GM18951 (cell line): ENCODE measurements at regions not wholly inside any gene's neighbourhood (a gene's known extent, or its start where the extent isn't known, plus 50 kb on each side); places are given as distances from the start of the nearest gene placed in this dataset.

Experiments used
- POLR2A ChIP-seq: IDR thresholded peaks from 4 replicates; pipeline ENCODE4 v1.6.1; 2011; ENCODE audit warnings: mild to moderate bottlenecking; ENCODE audit not compliant: insufficient read length, insufficient read depth; ENCODE audit errors: extremely low read depth
- in situ Hi-C: fragments of 300-500 bp; cut with MboI; formaldehyde crosslinking; loops from one replicate; pipeline ENCODE4 v1.12.0; 2022; ENCODE audit warnings: low sequenced_read_pairs, mixed read lengths, inconsistent platforms; ENCODE audit not compliant: unreplicated experiment

GRCh38 chr18:66727991-66728390 is 124.1 kb upstream of the CDH19 start:
- TF ChIP-seq POLR2A: no peak
- in situ Hi-C loops: no loop called here

DNA sequence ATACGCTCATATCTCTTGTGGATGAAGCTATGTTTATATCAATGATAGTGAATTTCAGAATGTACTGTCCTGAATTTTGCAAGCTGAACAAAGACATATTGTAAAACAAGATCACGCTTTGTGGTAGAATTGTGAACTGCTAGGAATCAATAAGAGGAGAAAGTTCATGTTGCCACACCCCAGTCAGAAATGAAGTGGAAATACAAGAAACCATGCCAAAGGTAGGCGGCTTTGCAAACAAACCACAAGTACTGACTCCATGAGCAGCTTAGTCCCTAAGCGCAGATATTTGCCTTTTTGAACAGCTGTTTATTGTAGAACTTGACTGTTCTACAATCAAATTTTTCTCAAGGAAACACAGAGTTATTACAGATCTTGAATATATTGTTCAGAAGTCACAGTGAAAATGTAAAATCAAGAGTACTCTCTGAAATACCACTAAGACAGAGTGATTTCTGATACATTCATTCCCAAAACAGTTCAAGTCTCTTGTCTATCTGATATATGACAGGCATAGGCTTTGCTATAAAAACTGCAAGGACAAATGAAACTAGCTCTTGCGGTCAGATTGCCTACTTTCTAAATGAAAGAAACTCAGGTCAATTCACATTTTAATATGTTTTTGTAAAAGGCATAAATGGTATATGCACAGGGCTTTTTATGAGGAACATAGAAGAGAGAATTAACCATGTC is 120.9 kb upstream of the CDH19 start:
- TF ChIP-seq POLR2A: no peak
- in situ Hi-C loops: no loop called here

GRCh38 chr18:66722671-66723070 is 118.8 kb upstream of the CDH19 start:
- no peak for TF ChIP-seq POLR2A
- in situ Hi-C loops: no loop called here

DNA sequence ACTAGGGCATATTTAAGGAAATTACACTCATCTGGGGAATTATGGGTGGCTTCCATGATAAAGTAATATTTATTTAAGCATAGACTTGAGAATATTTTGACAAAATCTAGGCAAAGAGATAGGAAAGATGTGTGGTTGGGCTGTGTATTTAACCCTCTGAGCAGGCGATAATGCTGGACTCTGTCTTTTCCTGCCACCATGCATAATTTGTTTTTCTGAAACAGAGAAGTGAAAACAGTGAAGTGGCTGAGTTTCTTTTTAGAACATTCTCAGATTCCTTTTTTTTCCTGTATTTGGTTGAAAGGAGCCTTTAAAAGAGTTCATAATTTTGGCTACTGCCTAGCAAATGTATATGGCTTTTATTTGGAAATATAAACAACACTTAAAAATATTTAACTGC is 104.8 kb upstream of the CDH19 start:
- in situ Hi-C loops: no loop called here
- TF ChIP-seq POLR2A: no peak

- no peak for TF ChIP-seq POLR2A
- in situ Hi-C loops: no loop called here
Measured at GRCh38 chr18:66707473-66707872, 103.6 kb upstream of the CDH19 start.

DNA sequence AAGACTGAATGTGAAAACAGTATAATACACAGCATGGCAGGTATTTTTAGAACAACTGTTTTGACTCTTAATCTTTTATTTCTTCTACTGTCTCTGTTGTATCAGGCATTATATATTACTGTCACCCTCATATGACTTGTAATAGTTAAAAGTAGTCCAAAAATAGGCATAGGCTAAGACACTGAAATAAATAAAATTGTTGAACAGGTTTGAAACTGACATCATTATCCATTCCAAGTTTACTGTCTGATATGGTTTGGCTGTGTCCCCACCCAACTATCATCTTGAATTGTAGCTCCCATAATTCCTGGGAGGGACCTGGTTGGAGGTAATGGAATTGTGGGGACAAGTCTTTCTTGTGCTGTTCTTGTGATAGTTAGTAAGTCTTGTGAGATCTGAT is 91.4 kb upstream of the CDH19 start:
- in situ Hi-C loops: no loop called here
- no peak for TF ChIP-seq POLR2A

- TF ChIP-seq POLR2A: no peak
Measured at GRCh38 chr18:66694852-66695251, 91.0 kb upstream of the CDH19 start.

GRCh38 chr18:66687635-66688034 is 83.7 kb upstream of the CDH19 start:
- no peak for TF ChIP-seq POLR2A
- in situ Hi-C loops: no loop called here

More at GRCh38 chr18:66694852-66695251, 91.0 kb upstream of the CDH19 start:
- in situ Hi-C loops: no loop called here

GRCh38 chr18:66682855-66683322 is 79.0 kb upstream of the CDH19 start:
- in situ Hi-C loops: no loop called here
- no peak for TF ChIP-seq POLR2A

DNA sequence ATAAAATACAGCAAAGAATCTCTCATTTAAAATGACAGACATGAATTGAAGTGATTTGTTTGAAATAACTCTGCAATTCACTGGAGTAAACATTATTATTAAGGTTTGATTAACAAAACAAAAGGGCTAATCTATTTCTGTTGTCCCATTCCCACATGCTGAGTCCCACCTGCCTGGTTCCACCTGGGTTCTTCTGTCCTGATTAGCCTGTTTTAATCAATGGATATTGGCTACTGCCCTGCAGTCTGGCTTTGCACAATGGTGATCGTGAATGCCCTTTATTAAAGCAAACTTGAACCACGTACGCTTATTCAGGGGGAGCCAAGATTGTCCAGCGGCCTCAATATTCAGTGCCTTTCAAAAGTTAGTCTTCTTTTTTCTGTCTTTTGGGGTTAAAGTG is 72.8 kb upstream of the CDH19 start:
- TF ChIP-seq POLR2A: no peak
- in situ Hi-C loops: no loop called here

DNA sequence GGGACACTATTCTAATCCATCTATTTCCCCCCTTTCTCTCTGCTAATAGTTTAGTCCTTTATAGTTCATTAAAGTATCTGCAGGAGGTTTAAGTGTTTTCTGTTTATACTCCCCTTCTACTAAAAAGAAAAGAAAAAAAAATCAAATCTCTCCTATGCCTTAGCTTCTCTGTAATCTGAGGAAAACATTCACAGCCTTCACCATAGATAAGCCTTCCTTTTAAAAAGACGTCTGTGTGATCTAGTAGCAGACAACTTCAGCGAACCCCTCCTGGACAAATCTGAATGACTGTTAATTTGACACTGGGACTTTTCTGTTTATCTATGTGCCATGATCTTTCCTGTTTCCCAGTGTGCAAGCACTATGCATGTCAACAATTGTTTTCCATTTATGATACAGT is 70.4 kb upstream of the CDH19 start:
- TF ChIP-seq POLR2A: no peak
- in situ Hi-C loops: no loop called here

DNA sequence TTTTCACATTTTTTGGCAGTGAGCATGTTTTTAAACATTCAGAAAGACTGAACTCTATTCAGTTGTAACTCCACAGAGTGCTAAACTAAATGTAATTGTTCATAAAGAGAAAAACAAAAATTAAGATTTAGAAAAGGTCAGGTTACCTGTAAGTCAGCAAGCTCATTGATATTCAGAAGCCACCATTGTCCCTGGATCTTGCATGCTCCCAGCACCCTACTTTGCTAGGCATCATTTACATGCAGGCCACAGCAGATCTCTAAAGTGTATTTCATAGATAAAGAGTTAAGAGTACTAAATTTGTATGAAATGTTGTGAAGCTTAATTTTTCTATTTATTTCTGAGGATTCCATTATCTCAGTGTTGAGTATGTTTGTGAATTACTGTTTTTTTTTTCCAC is 64.8 kb upstream of the CDH19 start:
- TF ChIP-seq POLR2A: no peak
- in situ Hi-C loops: no loop called here

DNA sequence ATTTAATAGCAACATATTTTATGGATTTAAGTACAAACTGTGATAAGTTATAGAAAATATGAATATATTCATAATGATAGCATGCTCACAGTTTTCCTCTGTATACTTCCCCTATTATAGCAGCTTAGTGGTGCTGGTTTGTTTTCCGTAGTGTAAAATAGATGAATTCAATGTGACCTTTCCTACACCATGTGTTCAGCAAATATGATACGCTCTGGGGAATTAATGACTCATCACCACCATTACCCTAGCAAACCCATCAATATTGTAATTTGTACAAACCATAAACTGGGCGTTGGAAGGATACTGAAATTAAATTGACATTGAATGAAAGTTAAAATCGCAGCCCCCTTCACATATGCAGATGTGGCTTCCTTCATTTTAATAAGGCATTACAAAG is 58.7 kb upstream of the CDH19 start:
- in situ Hi-C loops: no loop called here

DNA sequence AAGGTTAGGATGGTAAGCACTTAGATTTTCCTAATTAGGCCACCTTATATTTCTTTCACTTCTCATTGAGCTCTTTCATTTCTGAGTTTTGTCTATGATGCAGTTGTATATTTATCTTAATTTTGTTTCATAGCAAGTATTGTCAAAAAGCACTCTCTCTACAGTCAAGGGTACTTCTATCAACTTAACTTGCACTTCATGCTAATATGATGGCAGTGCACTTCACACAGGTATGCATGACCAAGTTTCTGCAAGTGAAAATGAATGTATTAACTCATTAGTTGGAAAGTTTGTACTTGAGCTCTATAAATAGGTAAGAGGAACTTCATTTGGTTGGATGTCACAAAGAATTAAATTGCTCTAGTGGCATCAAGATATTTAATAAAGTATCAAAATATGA is 51.5 kb upstream of the CDH19 start:
- in situ Hi-C loops: no loop called here
- TF ChIP-seq POLR2A: no peak

More for the DNA sequence above, 58.7 kb upstream of the CDH19 start:
- TF ChIP-seq POLR2A: no peak
